Upper lobe of left lung (tissue), 6 donors: ENCODE measurements at regions not wholly inside any gene's neighbourhood (a gene's known extent, or its start where the extent isn't known, plus 50 kb on each side); places are given as distances from the start of the nearest gene placed in this dataset.

ENCODE experiments used
- ATAC-seq, 2 donors: fragments of 200-7000 bp; cut with Tn5 transposase; one replicate each; pipeline ENCODE4 v1.9.1; 2022; ENCODE audit warnings: mild to moderate bottlenecking in 2 of 2, moderate library complexity in 2 of 2; ENCODE audit not compliant: low FRiP score in 2 of 2
- DNase-seq, 2 donors: peaks; one replicate each; pipeline ENCODE4 v3.0.0-alpha.2; 2019 to 2020
- H3K27ac ChIP-seq, 4 donors: fragments of 200-600 bp; sonication (generic); one replicate each; pipeline ENCODE4 v1.5.1; 2016 to 2019
- H3K27me3 ChIP-seq, 4 donors: fragments of 200-600 bp; sonication (generic); one replicate each; pipeline ENCODE4 v1.5.1; 2017 to 2019
- H3K36me3 ChIP-seq, 4 donors: fragments of 200-600 bp; sonication (generic); one replicate each; pipeline ENCODE4 v1.5.1; 2016 to 2019
- H3K4me1 ChIP-seq, 4 donors: fragments of 200-600 bp; sonication (generic); one replicate each; pipeline ENCODE4 v1.5.1; 2018 to 2019
- H3K4me3 ChIP-seq, 4 donors: fragments of 200-600 bp; sonication (generic); one replicate each; pipeline ENCODE4 v1.5.1; 2017 to 2019; ENCODE audit warnings: mild to moderate bottlenecking in 2 of 4, moderate library complexity in 1 of 4
- H3K9me3 ChIP-seq, 4 donors: fragments of 200-600 bp; sonication (generic); one replicate each; pipeline ENCODE4 v1.5.1; 2018 to 2019
- CTCF ChIP-seq, 6 experiments: fragments of 450-650 bp in 4 of 6; fragments of 200-600 bp in 2 of 6; sonication (generic) in 2 of 6; IDR thresholded peaks; one replicate each; pipeline ENCODE4 v1.5.1; 2016 to 2019; ENCODE audit warnings: antibody characterized with exemption in 6 of 6
- EP300 ChIP-seq, 4 donors: sonication (generic); formaldehyde crosslinking; IDR thresholded peaks; one replicate each; pipeline ENCODE4 v1.5.1; 2017; ENCODE audit warnings: antibody characterized with exemption in 4 of 4, control low read depth in 2 of 4
- POLR2A ChIP-seq, 4 donors: fragments of 450-650 bp; IDR thresholded peaks; one replicate each; pipeline ENCODE4 v1.5.1; 2016 to 2017; ENCODE audit warnings: antibody characterized with exemption in 4 of 4, mild to moderate bottlenecking in 2 of 4
- POLR2AphosphoS5 ChIP-seq, 2 donors: sonication (generic); formaldehyde crosslinking; IDR thresholded peaks; one replicate each; pipeline ENCODE4 v1.5.1; 2017; ENCODE audit warnings: antibody characterized with exemption in 2 of 2
- WGBS, 2 donors: methylation state at CpG; one replicate each; pipeline ENCODE4 v1.1.5; 2017 to 2018; 5-methylcytosine and 5-hydroxymethylcytosine counted together
- donor health status: DM: no; HTN: no; CAD: no; lungs with moderate emphysema.
- donor health status: DM: no; HTN: yes; CAD: no; lungs with severe emphysema.

- DNase-seq (no peak), ATAC-seq (no peak)
- WGBS, 2 donors: 41% methylated on average over 1 of the region's 1 CpG
- no peak overlapping the region for H3K27ac ChIP-seq
- no peaks in the 10 kb centered on the region for H3K9me3 ChIP-seq
- no peaks in the 10 kb centered on the region for H3K4me1 ChIP-seq
- H3K4me3 ChIP-seq: no peak overlapping the region
- H3K27me3 ChIP-seq: no peaks in the 10 kb centered on the region
- H3K36me3 ChIP-seq: no peaks in the 10 kb centered on the region
- TF ChIP-seq EP300 (IDR thresholded peaks at IDR 0.05) (no peak), POLR2AphosphoS5 (IDR thresholded peaks at IDR 0.05) (no peak), CTCF (IDR thresholded peaks at IDR 0.05) (no peak), POLR2A (IDR thresholded peaks at IDR 0.05) (no peak)
These were observed 98.4 kb upstream of the TBX18 start for GRCh38 chr6:84862843-84863242.

GRCh38 chr6:84860920-84861319, 96.5 kb upstream of the TBX18 start:
- H3K4me3 ChIP-seq: no peak overlapping the region
- TF ChIP-seq CTCF (IDR thresholded peaks at IDR 0.05) (no peak), EP300 (IDR thresholded peaks at IDR 0.05) (no peak), POLR2AphosphoS5 (IDR thresholded peaks at IDR 0.05) (no peak), POLR2A (IDR thresholded peaks at IDR 0.05) (no peak)

GRCh38 chr6:84860509-84860908, 96.1 kb upstream of the TBX18 start:
- TF ChIP-seq EP300 (IDR thresholded peaks at IDR 0.05): no peak
- no peak for TF ChIP-seq POLR2A (IDR thresholded peaks at IDR 0.05)
- TF ChIP-seq CTCF (IDR thresholded peaks at IDR 0.05): no peak
- no peaks in the 10 kb centered on the region for H3K9me3 ChIP-seq
- ATAC-seq (no peak), DNase-seq (no peak)
- H3K4me3 ChIP-seq: no peak overlapping the region
- H3K36me3 ChIP-seq: no peaks in the 10 kb centered on the region
- H3K4me1 ChIP-seq: no peaks in the 10 kb centered on the region
- 81 to 85% methylated on average over 6 of the region's 6 CpGs for WGBS, 2 donors
- no peaks in the 10 kb centered on the region for H3K27me3 ChIP-seq
- H3K27ac ChIP-seq: no peak overlapping the region

More at GRCh38 chr6:84860920-84861319, 96.5 kb upstream of the TBX18 start:
- no peak for DNase-seq
- Histone ChIP-seq H3K36me3 (no peaks in the 10 kb centered on the region), H3K27ac (no peak overlapping the region), H3K9me3 (no peaks in the 10 kb centered on the region), H3K27me3 (no peaks in the 10 kb centered on the region), H3K4me1 (no peaks in the 10 kb centered on the region)
- ATAC-seq: no peak
- 83 to 89% methylated on average over 2 of the region's 2 CpGs for WGBS, 2 donors

GRCh38 chr6:84854811-84855400, 90.5 kb upstream of the TBX18 start:
- no peaks in the 10 kb centered on the region for H3K36me3 ChIP-seq
- 53 to 55% methylated on average over 8 of the region's 8 CpGs for WGBS, 2 donors
- DNase-seq: no peak
- H3K27me3 ChIP-seq: no peaks in the 10 kb centered on the region
- H3K27ac ChIP-seq: no peak overlapping the region
- H3K4me1 ChIP-seq: no peaks in the 10 kb centered on the region
- no peaks in the 10 kb centered on the region for H3K9me3 ChIP-seq
- no peak for ATAC-seq
- no peak overlapping the region for H3K4me3 ChIP-seq
- no peak for TF ChIP-seq EP300 (IDR thresholded peaks at IDR 0.05)
- no peak for TF ChIP-seq POLR2A (IDR thresholded peaks at IDR 0.05)
- no peak for TF ChIP-seq CTCF (IDR thresholded peaks at IDR 0.05)
- TF ChIP-seq POLR2AphosphoS5 (IDR thresholded peaks at IDR 0.05): no peak

GRCh38 chr6:84853901-84854300, 89.5 kb upstream of the TBX18 start:
- ATAC-seq (no peak), DNase-seq (no peak)
- Histone ChIP-seq H3K4me3 (no peak overlapping the region), H3K9me3 (no peaks in the 10 kb centered on the region), H3K36me3 (no peaks in the 10 kb centered on the region), H3K4me1 (no peaks in the 10 kb centered on the region), H3K27ac (no peak overlapping the region), H3K27me3 (no peaks in the 10 kb centered on the region)
- TF ChIP-seq EP300 (IDR thresholded peaks at IDR 0.05) (no peak), CTCF (IDR thresholded peaks at IDR 0.05) (no peak), POLR2AphosphoS5 (IDR thresholded peaks at IDR 0.05) (no peak), POLR2A (IDR thresholded peaks at IDR 0.05) (no peak)
